GM12801 (cell line): ENCODE measurements at regions not wholly inside any gene's neighbourhood (a gene's known extent, or its start where the extent isn't known, plus 50 kb on each side); places are given as distances from the start of the nearest gene placed in this dataset.

Experiments used
- TF ChIP-seq, protein P1 (sequence below): IDR thresholded peaks from one replicate; pipeline ENCODE4 v1.5.1; 2011; ENCODE audit warnings: control low read depth; ENCODE audit not compliant: insufficient read length; ENCODE audit errors: extremely low read depth

GRCh38 chr11:24163146-24163545 lies 333.7 kb upstream of the LUZP2 start:
- TF ChIP-seq, protein P1, sequence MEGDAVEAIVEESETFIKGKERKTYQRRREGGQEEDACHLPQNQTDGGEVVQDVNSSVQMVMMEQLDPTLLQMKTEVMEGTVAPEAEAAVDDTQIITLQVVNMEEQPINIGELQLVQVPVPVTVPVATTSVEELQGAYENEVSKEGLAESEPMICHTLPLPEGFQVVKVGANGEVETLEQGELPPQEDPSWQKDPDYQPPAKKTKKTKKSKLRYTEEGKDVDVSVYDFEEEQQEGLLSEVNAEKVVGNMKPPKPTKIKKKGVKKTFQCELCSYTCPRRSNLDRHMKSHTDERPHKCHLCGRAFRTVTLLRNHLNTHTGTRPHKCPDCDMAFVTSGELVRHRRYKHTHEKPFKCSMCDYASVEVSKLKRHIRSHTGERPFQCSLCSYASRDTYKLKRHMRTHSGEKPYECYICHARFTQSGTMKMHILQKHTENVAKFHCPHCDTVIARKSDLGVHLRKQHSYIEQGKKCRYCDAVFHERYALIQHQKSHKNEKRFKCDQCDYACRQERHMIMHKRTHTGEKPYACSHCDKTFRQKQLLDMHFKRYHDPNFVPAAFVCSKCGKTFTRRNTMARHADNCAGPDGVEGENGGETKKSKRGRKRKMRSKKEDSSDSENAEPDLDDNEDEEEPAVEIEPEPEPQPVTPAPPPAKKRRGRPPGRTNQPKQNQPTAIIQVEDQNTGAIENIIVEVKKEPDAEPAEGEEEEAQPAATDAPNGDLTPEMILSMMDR, result no peak

DNA sequence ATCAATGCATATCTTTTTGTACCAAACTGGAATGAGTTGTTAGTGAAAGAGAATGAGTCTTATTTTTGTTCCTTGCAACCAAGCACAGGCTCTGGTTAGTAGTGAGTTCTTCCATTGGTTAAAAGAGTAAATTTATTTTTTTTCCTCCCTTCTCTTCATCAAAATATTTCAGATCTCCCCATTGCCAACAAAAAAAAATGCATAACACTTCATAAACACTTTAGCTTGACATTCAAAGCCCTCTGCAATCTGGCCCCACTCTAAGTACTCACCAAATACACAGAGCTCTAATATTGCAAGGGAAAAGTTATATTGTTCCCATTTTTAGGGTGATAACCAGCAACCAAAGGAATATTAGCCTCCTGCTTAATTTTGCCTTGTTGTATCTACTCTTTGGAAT lies 333.0 kb upstream of the LUZP2 start:
- TF ChIP-seq, protein P1, result no peak

GRCh38 chr11:24171869-24172268 lies 325.0 kb upstream of the LUZP2 start:
- TF ChIP-seq, protein P1, result no peak

- TF ChIP-seq, protein P1, result no peak
Observed at GRCh38 chr11:24181395-24182047, 315.3 kb upstream of the LUZP2 start.

DNA sequence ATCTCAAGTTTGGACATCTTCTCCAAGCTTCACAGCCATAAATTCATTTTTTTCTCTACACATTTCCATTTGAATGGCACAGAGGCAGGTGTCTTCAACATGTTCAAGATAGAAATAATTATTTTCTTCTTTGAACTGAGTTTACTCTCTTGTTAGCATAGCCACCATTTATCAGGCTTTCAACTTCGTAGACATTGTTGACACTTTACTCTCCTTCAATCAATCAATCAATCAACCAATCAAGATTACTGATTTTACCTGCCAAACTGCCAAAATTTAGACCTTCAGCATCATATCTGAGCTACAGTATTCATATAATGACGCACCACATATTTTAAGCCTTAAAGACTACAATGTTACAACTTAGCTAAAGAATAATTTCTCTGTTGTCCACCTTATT lies 300.1 kb upstream of the LUZP2 start:
- TF ChIP-seq, protein P1, result no peak

- TF ChIP-seq, protein P1, result no peak
Observed at GRCh38 chr11:24198481-24198880, 298.4 kb upstream of the LUZP2 start.

GRCh38 chr11:24199461-24199860 lies 297.4 kb upstream of the LUZP2 start:
- TF ChIP-seq, protein P1, result no peak
